Karpas-422 (cell line): ENCODE measurements at regions not wholly inside any gene's neighbourhood (a gene's known extent, or its start where the extent isn't known, plus 50 kb on each side); places are given as distances from the start of the nearest gene placed in this dataset.

Experiments used
- DNase-seq: peaks from one replicate; pipeline ENCODE4 v3.0.0-alpha.2; 2015
- H2AFZ ChIP-seq: fragments of 200-600 bp; sonication (generic); 2 replicates; pipeline ENCODE4 v1.6.1; 2014; ENCODE audit warnings: antibody characterized with exemption, low read length, mixed read lengths
- H3K27ac ChIP-seq: fragments of 200-600 bp; sonication (generic); 2 replicates; pipeline ENCODE4 v1.5.1; 2014; ENCODE audit warnings: mild to moderate bottlenecking, low read length, moderate library complexity
- H3K27me3 ChIP-seq: fragments of 200-600 bp; sonication (generic); 2 replicates; pipeline ENCODE4 v1.6.1; 2014; ENCODE audit warnings: low read length, mixed read lengths
- H3K36me3 ChIP-seq: fragments of 200-600 bp; sonication (generic); 2 replicates; pipeline ENCODE4 v1.6.1; 2014; ENCODE audit warnings: low read length, mixed read lengths; ENCODE audit not compliant: insufficient read depth
- H3K4me1 ChIP-seq: fragments of 200-600 bp; sonication (generic); 2 replicates; pipeline ENCODE4 v1.6.1; 2014; ENCODE audit warnings: mild to moderate bottlenecking, low read length, mixed read lengths
- H3K4me2 ChIP-seq: fragments of 200-600 bp; sonication (generic); 2 replicates; pipeline ENCODE4 v1.6.1; 2014; ENCODE audit warnings: low read length, low read depth, mild to moderate bottlenecking; ENCODE audit not compliant: poor library complexity, severe bottlenecking
- H3K4me3 ChIP-seq: fragments of 200-600 bp; sonication (generic); 2 replicates; pipeline ENCODE4 v1.5.1; 2014; ENCODE audit warnings: mild to moderate bottlenecking, antibody characterized with exemption, low read length, mixed read lengths
- H3K79me2 ChIP-seq: fragments of 200-600 bp; sonication (generic); 2 replicates; pipeline ENCODE4 v1.6.1; 2014; ENCODE audit warnings: mild to moderate bottlenecking, low read length, mixed read lengths
- H3K9ac ChIP-seq: fragments of 200-600 bp; sonication (generic); 2 replicates; pipeline ENCODE4 v1.6.0; 2014; ENCODE audit warnings: low read length
- H3K9me2 ChIP-seq: fragments of 200-600 bp; sonication (generic), shearing (Covaris generic); replicated peaks from 2 replicates; pipeline ENCODE4 v1.6.0; 2014; ENCODE audit warnings: mild to moderate bottlenecking, low read length, moderate library complexity; ENCODE audit not compliant: insufficient read depth
- H3K9me3 ChIP-seq: fragments of 300-700, 200-600 bp; sonication (generic); 2 replicates; pipeline ENCODE4 v1.6.1; 2014; ENCODE audit warnings: low read length, mixed read lengths
- H4K20me1 ChIP-seq: fragments of 200-600 bp; sonication (generic); 2 replicates; pipeline ENCODE4 v1.6.1; 2014; ENCODE audit warnings: mild to moderate bottlenecking, antibody characterized with exemption, low read length, low read depth; ENCODE audit not compliant: insufficient read depth

DNA sequence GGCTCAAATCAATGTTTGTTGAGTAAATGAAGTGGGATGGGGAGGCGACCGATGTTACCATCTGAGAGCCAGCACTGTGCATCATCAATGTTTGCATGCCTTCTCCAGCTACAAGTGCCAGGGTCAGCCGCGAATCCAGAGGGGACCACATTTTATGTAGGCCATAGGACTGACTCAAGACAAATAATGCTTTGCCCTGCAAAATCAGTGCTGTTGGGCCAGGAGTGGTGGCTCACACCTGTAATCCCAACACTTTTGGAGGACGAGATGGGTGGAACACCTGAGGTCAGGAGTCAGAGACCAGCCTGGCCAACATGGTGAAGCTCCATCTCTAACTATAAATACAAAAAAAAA is 53.1 kb upstream of the WSB1 start:
- peaks cover 14% of the 10 kb centered on the region for H3K4me1 ChIP-seq
- no peak overlapping the region for H3K27ac ChIP-seq
- no peaks in the 10 kb centered on the region for H3K79me2 ChIP-seq
- H3K36me3 ChIP-seq, result no peaks in the 10 kb centered on the region
- H3K9me2 ChIP-seq, result no peaks in the 10 kb centered on the region
- H3K9ac ChIP-seq, result no peak overlapping the region
- no peak overlapping the region for H3K4me2 ChIP-seq
- no peaks in the 10 kb centered on the region for H4K20me1 ChIP-seq
- H3K4me3 ChIP-seq, result no peak overlapping the region
- no peak overlapping the region for H2AFZ ChIP-seq
- no peaks in the 10 kb centered on the region for H3K27me3 ChIP-seq
- H3K9me3 ChIP-seq, result no peaks in the 10 kb centered on the region
- no peak for DNase-seq

DNA sequence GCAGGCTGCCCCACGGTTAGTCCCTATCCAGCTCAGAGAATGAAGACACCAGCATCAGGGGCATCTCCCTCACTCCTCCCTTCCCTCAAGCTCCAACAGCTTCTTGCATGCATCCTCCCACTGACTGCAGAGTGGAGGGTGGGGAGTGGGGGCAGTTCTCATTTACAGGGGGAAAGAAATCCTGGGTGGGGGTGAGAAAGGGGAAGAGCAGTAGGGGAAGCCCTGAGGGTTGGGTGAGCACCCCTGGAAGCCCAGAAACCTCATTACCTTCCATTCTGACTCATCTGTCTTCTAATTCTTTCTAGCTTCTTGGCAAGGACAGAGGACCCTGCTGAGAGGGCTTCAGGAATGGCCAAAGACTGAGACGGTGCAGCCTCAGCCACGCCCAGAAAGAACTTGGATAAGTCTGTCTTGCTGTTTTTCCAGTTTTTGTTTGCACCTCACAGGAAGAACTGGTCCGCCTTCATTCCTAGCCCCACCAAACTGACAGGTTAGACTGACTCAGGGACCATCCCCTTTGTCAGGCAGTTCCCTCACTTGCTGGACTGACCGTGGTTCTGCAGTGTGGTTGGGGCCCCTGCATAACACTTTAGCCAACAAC is 52.5 kb upstream of the WSB1 start:
- Histone ChIP-seq H3K9me2 (no peaks in the 10 kb centered on the region), H3K4me2 (no peak overlapping the region), H3K36me3 (no peaks in the 10 kb centered on the region), H3K4me1 (peaks cover 16% of the 10 kb centered on the region), H4K20me1 (no peaks in the 10 kb centered on the region), H3K9ac (no peak overlapping the region), H3K27me3 (no peaks in the 10 kb centered on the region), H3K27ac (no peak overlapping the region), H3K4me3 (no peak overlapping the region), H3K9me3 (no peaks in the 10 kb centered on the region), H2AFZ (no peak overlapping the region), H3K79me2 (no peaks in the 10 kb centered on the region)
- no peak for DNase-seq

DNA sequence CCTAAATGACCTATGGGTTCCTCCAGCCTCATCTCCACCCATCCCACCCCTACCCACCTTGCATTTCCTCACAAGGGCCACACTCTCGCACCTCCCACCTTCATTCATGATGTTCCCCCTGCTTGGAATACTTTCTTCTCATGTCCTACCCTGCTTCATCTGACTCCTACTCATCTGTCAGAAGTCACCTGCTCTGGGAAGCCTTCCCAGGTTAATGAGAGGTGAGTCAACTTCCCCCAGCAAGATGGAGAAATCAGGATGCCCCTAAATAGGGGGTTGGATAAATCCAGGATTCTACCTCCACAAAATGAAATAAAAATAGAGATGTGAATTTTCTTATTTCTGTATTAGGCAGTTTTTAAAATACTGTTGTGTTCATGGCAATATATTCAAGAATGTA is 51.0 kb upstream of the WSB1 start:
- Histone ChIP-seq H3K4me3 (no peak overlapping the region), H3K9me3 (no peaks in the 10 kb centered on the region), H3K4me2 (no peak overlapping the region), H3K79me2 (no peaks in the 10 kb centered on the region), H3K9ac (no peak overlapping the region), H3K36me3 (no peaks in the 10 kb centered on the region), H2AFZ (no peak overlapping the region), H3K27ac (no peak overlapping the region), H3K4me1 (peaks cover 16% of the 10 kb centered on the region), H3K27me3 (no peaks in the 10 kb centered on the region), H4K20me1 (no peaks in the 10 kb centered on the region), H3K9me2 (no peaks in the 10 kb centered on the region)
- no peak for DNase-seq

DNA sequence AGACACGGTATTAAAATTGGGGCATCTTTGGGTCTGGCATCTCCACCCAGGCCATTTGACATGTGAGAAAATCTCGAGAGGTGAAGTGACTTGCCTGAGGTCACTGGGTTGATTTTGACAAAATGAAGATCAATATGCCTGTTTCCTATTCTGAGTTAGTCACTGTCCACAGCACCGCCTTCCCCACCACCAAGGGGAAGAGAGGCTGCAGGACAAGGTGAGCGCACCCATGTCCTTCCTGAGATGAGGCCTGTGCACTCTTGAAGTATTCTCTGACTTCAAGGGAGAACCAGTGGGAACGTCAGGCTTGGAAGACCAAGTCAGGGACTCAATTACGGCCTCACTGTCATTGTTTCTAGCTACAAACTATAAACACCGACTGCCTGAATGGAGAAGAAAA is 49.9 kb upstream of the WSB1 start:
- DNase-seq, result no peak
- Histone ChIP-seq H2AFZ (no peak overlapping the region), H3K36me3 (no peaks in the 10 kb centered on the region), H3K9me2 (no peaks in the 10 kb centered on the region), H3K27me3 (no peaks in the 10 kb centered on the region), H3K27ac (no peak overlapping the region), H3K4me1 (peaks cover 16% of the 10 kb centered on the region), H3K79me2 (no peaks in the 10 kb centered on the region), H4K20me1 (no peaks in the 10 kb centered on the region), H3K9ac (no peak overlapping the region), H3K4me2 (no peak overlapping the region), H3K4me3 (no peak overlapping the region), H3K9me3 (no peaks in the 10 kb centered on the region)
